Stimulated activated naive CD8-positive, alpha-beta T cell treated with anti-CD3 and anti-CD28 coated beads, Interleukin-15, amount 100 ng/mL, for 72 hours (primary cell): ENCODE measurements at regions not wholly inside any gene's neighbourhood (a gene's known extent, or its start where the extent isn't known, plus 50 kb on each side); places are given as distances from the start of the nearest gene placed in this dataset.

Experiments
- ATAC-seq: fragments of 150-1000 bp; cut with Tn5 transposase; 2 replicates; pipeline ENCODE4 v1.10.0; 2021; ENCODE audit warnings: mild to moderate bottlenecking, moderate library complexity
- DNase-seq, 2 donors: peaks; one replicate each; pipeline ENCODE4 v3.0.0; 2021 to 2022
- H3K27ac Mint-ChIP-seq, 2 donors: one replicate each; pipeline ENCODE4 v1.8.0; 2022; ENCODE audit warnings: mild to moderate bottlenecking in 2 of 2, mixed read lengths in 2 of 2, moderate library complexity in 2 of 2
- H3K27me3 Mint-ChIP-seq: one replicate; pipeline ENCODE4 v1.8.0; 2022; ENCODE audit warnings: mixed read lengths
- H3K4me1 Mint-ChIP-seq: one replicate; pipeline ENCODE4 v1.8.0; 2022; ENCODE audit warnings: mild to moderate bottlenecking, mixed read lengths
- H3K4me3 Mint-ChIP-seq, 2 donors: one replicate each; pipeline ENCODE4 v1.8.0; 2022; ENCODE audit warnings: mild to moderate bottlenecking in 2 of 2, mixed read lengths in 2 of 2, moderate library complexity in 1 of 2
- H3K9me3 Mint-ChIP-seq, 2 donors: one replicate each; pipeline ENCODE4 v1.8.0; 2022; ENCODE audit warnings: mixed read lengths in 2 of 2

DNA sequence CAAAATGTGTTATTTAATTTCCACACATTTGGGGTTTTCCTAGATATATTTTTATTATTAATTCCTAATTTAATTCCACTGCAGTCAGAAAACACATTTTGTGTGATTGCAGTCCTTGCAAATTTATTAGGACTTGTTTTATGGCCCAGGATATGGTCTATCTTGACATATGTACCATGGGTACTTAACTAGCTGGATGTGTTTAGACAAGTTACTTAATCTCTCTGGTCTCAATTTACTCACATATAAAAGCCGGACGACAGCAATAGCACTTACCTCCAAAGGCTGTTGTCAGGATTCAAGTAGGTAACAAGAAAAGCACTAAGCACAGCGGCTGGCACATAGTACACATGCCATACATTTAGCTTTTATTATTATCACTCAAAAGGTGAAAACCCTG is 118.2 kb upstream of the MSX2 start:
- peaks cover 0 to 10% of the 10 kb centered on the region in 2 donors for H3K9me3 Mint-ChIP-seq
- DNase-seq (no peak), ATAC-seq (no peak)

DNA sequence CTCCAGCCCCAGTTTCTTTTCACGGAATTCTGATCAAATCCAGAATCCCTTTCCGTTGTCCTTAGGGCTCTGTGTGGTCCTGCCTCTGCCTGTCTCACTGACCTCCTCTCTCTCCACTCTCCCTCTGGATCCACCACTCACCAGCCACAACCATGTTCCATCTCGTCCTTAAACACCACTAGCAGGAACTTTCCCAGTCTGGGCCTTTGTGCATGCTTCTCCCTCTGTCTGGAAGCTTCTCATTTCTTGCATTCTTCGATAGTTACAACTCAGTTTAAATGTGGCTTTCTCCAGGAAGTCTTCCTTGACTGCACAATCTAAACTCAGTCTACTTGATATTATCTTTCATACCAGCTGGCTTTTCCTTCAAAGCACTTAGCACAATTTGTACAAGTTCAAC is 117.7 kb upstream of the MSX2 start:
- no peak overlapping the region for H3K27ac Mint-ChIP-seq
- H3K27me3 Mint-ChIP-seq: peaks cover 14% of the 10 kb centered on the region
- peaks cover 0 to 10% of the 10 kb centered on the region in 2 donors for H3K9me3 Mint-ChIP-seq
- H3K4me1 Mint-ChIP-seq: no peaks in the 10 kb centered on the region
- H3K4me3 Mint-ChIP-seq: no peak overlapping the region
- DNase-seq (no peak), ATAC-seq (no peak)

More for the DNA sequence above, 118.2 kb upstream of the MSX2 start:
- H3K4me3 Mint-ChIP-seq: no peak overlapping the region
- peaks cover 14% of the 10 kb centered on the region for H3K27me3 Mint-ChIP-seq
- no peak overlapping the region for H3K27ac Mint-ChIP-seq
- H3K4me1 Mint-ChIP-seq: no peaks in the 10 kb centered on the region

DNA sequence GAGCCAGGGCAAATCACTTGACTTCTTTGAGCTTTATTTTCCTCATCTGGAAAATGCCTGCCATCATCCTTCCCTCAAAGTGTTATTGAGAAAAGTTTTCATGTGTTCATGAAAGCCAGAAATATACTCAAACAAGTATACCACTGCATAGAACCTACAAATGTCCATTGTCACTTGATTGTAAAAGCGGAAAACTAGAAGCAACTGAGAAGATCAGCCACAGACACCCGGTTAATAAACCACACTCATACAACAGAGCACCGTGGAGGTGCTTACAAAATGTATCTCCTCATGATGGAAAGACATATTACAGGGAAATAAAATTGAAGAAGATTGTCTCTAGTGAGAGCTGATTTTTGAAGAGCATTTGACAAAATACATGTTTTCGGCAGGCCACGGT is 117.2 kb upstream of the MSX2 start:
- DNase-seq (no peak), ATAC-seq (no peak)
- Mint-ChIP-seq H3K27me3 (peaks cover 14% of the 10 kb centered on the region), H3K9me3 (peaks cover 0 to 10% of the 10 kb centered on the region in 2 donors), H3K4me3 (no peak overlapping the region), H3K27ac (no peak overlapping the region), H3K4me1 (no peaks in the 10 kb centered on the region)

DNA sequence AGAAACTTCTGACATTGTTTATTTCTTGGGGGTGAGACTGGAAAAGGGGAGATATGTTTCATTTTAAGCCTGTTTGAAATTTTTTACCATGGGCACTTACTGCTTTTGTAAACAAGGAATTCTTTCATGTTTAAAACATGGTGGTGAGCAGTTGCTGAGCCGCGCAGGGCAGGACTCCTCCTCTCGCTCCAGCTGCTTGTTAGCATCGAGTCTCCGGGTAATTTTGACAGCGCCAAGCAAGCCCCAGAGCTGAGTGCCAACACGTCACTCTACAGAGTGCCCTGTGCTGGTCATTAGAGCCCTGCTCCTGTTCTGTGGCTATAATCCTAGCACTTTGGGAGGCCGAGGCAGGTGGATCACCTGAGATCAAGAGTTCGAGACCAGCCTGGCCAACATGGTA is 116.5 kb upstream of the MSX2 start:
- Mint-ChIP-seq H3K4me3 (no peak overlapping the region), H3K4me1 (no peaks in the 10 kb centered on the region)
- ATAC-seq: no peak

DNA sequence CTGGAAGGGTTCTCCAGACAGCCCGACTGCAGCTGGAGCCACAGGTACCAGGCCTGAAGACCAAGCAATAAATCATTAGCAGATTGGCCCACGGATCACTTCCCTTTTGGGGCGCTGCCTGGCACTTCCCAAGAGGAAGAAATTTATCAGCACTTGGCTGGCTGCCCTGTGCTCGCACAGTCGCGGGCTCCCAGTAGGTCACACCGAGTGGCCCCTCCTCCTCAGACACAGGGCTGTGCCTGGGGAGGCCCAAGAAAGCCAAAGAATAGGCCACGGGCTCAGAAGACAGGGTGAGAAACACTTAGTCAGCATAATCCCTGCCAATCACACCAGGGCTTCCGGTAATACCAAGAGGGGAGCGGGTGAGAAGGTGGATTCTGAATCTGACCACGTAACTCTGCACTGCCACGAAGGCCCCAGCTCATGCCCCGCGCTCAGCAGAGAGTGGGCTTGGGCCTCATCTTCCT is 115.7 kb upstream of the MSX2 start:
- Mint-ChIP-seq H3K27ac (no peak overlapping the region), H3K4me3 (peak overlapping the region in 1 of 2 donors; percentile 24), H3K4me1 (no peaks in the 10 kb centered on the region), H3K9me3 (peaks cover 0 to 10% of the 10 kb centered on the region in 2 donors), H3K27me3 (peaks cover 14% of the 10 kb centered on the region)
- DNase-seq (no peak), ATAC-seq (peak; percentile 66)

More for the DNA sequence above, 116.5 kb upstream of the MSX2 start:
- DNase-seq: no peak
- H3K27ac Mint-ChIP-seq: no peak overlapping the region
- H3K9me3 Mint-ChIP-seq: peaks cover 0 to 10% of the 10 kb centered on the region in 2 donors
- H3K27me3 Mint-ChIP-seq: peaks cover 14% of the 10 kb centered on the region

DNA sequence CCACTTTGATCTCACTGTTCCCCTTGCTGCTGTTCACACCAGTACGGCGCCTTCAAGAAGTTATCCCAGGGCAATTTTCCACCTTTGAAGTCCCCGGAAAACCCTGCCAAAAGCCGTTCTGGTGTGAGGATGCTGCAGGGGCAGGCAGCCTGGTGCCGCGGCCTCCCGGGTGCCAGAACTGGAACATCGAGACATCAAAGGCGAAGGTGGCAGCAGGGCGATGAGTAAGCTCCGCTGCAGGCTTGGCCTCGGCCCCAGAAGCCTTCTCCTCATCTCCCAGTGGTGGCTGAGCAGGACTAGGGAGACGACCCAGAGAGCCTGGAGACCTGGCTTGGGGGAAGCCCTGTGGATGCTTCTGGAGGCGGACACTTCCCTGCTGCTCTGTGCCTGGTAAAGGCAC is 115.3 kb upstream of the MSX2 start:
- ATAC-seq (no peak), DNase-seq (no peak)
- Mint-ChIP-seq H3K27ac (no peak overlapping the region), H3K4me1 (no peaks in the 10 kb centered on the region), H3K4me3 (no peak overlapping the region), H3K27me3 (peaks cover 14% of the 10 kb centered on the region), H3K9me3 (peaks cover 0 to 10% of the 10 kb centered on the region in 2 donors)

DNA sequence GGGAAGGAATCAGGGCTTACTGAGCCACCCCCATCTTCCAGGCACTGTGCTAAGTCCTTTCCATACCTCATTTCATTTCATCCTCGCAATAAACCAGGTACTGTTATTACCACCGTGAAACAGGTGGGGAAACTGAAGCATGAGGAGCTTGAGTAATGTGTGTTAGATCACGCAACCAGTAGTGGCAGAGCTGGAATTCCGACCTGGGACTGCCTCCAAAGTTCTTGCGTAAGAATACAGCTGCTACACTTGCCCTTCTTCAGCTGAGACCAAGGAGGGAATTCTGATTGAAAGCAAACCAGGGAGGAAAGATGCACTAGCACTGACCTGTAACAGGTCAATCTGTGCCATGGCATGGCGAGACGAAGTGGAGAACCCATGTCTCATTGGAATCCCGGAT is 113.4 kb upstream of the MSX2 start:
- H3K27ac Mint-ChIP-seq: no peak overlapping the region
- no peak overlapping the region for H3K4me3 Mint-ChIP-seq
- DNase-seq (no peak), ATAC-seq (no peak)
- H3K9me3 Mint-ChIP-seq: peaks cover 0 to 10% of the 10 kb centered on the region in 2 donors
- H3K27me3 Mint-ChIP-seq: peaks cover 14% of the 10 kb centered on the region
- H3K4me1 Mint-ChIP-seq: no peaks in the 10 kb centered on the region

DNA sequence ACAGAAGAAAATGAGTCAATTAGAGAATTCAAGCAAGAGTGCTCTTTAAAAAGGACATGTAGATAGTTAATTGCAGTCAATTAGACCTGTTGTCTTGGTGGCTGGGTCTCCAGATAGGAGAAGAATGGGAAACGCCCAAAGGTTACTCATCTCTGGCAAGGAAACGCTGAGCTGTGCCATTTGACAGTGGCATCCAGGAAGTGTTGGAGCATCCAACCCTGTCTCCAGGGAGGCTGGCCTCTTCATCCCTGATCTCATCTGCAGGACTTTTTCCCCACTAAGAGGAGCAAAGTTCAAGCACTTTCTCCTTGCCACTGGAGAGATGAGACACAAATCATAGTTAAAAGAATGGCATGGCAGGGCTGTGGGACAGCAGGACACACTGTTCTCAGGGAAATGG is 111.7 kb upstream of the MSX2 start:
- Mint-ChIP-seq H3K27ac (no peak overlapping the region), H3K9me3 (no peaks in the 10 kb centered on the region), H3K4me3 (no peak overlapping the region), H3K27me3 (no peaks in the 10 kb centered on the region), H3K4me1 (no peaks in the 10 kb centered on the region)
- no peak for ATAC-seq
- no peak for DNase-seq

DNA sequence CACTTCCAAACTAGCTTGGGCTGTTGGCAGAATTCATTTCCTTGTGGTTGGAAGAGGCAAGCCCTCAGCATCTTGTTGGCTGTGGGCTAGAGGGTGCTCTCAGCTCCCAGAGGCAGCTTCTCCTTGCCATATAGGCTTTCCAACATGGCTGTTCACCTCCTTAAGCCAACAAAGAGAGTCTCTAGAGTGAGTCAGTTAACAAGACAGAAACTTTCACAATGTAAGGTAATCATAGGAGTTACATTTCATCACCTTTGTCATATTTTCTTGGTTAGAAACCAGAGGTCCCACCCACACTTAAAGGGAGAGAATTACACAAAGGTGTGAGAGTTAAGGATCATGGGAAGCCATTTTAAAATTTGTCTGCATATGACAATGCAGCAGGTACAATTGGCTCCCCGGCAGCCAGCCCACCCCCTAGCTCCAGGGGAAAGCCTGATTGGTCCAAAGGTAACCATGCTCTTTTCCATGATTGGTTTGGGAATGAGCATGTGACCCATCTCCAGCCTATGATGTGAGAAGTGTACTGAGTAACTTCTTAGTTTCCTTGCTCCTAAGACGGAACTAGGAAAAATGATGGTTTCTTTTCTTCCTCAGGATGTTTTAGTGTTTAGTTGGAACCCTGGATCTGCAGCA is 109.8 kb upstream of the MSX2 start:
- H3K4me1 Mint-ChIP-seq: no peaks in the 10 kb centered on the region
- no peaks in the 10 kb centered on the region for H3K9me3 Mint-ChIP-seq
- no peak for ATAC-seq
- H3K27me3 Mint-ChIP-seq: peaks cover 8% of the 10 kb centered on the region
- H3K27ac Mint-ChIP-seq: no peak overlapping the region
- H3K4me3 Mint-ChIP-seq: no peak overlapping the region
- DNase-seq: no peak

DNA sequence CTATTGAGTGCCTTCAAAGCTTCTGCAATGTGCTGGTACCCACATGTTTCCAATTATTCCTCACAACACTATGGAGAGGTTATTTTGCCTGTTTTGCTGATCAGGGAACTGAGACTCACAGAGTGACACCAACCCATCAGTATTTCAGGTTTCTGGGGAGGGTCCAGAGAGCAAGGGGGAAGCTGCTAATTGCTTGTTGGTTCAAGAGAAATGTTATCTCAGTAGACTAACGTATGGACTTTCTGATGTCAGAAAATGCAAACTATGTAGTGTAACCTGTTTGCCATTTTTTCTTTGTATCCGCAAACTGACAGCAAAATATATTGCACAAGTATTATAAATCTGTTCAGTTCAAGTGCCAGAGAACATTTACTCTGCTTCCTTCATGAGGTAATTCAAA is 108.3 kb upstream of the MSX2 start:
- Mint-ChIP-seq H3K4me1 (no peaks in the 10 kb centered on the region), H3K27ac (no peak overlapping the region), H3K27me3 (peaks cover 14% of the 10 kb centered on the region), H3K9me3 (no peaks in the 10 kb centered on the region), H3K4me3 (no peak overlapping the region)
- DNase-seq: no peak
- no peak for ATAC-seq

DNA sequence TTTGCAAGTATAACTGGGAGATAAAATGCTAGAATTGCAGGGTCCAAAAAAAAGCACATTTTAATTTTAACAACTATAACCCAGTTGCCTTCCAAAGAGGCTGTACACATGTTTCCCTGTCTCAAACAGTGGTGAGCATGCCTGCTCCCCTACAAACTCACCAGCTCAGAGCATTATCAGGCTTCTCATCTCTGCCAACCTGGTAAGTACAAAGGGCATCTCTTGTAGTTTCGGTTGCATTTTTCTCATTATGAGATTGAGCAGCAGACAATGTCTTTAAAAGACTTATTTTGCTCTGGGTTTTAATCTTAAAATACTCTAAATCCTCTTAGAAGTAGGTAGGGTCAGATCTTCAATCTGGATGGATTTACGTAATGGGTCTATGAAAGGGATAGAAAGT is 107.1 kb upstream of the MSX2 start:
- Mint-ChIP-seq H3K27me3 (peaks cover 17% of the 10 kb centered on the region), H3K27ac (no peak overlapping the region), H3K4me1 (no peaks in the 10 kb centered on the region), H3K9me3 (no peaks in the 10 kb centered on the region), H3K4me3 (no peak overlapping the region)
- ATAC-seq (no peak), DNase-seq (no peak)

DNA sequence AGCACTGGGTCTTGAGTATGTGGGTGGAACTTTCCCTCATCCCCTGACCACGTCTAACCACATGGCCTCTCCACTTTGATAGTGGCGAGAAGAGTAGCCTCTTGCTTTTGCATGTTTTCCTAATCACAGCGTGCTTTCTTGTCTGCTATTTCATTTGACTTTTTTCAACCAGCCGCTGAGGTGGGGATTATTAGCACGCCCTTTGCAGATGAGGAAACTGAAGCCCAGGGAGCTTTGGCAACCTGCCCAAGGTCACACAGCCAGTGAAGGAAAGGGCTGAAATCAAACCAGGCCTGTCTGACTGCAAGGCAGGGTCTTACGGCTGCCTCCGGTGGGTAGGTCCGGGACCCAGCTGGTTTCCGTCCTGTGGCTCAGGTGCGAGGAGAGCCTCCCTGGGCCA is 106.5 kb upstream of the MSX2 start:
- H3K27ac Mint-ChIP-seq: no peak overlapping the region
- no peaks in the 10 kb centered on the region for H3K4me1 Mint-ChIP-seq
- H3K9me3 Mint-ChIP-seq: no peaks in the 10 kb centered on the region
- ATAC-seq: no peak
- no peak overlapping the region for H3K4me3 Mint-ChIP-seq
- no peak for DNase-seq
- peaks cover 17% of the 10 kb centered on the region for H3K27me3 Mint-ChIP-seq

DNA sequence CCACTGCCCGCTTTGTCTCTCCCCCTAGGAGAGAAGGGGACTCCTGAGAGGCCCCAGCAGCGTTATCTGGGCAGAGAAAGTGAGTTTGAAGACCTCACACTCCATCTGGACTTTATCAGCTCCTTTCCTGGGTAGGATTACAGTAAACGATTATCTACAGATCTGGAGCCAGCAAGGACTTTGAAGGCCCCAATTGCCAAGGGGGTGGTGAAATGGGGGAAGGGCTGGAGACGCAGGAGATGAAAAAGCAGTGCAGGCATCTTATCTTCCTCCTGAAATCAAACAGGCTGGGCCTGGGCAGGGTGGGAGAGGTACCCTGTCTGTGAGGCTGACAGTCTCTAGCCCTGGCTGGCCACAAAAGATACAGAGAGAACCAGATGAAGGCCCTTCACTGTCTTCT is 105.8 kb upstream of the MSX2 start:
- ATAC-seq (no peak), DNase-seq (no peak)
- peaks cover 17% of the 10 kb centered on the region for H3K27me3 Mint-ChIP-seq
- H3K27ac Mint-ChIP-seq: no peak overlapping the region
- H3K4me1 Mint-ChIP-seq: no peaks in the 10 kb centered on the region
- no peaks in the 10 kb centered on the region for H3K9me3 Mint-ChIP-seq
- H3K4me3 Mint-ChIP-seq: no peak overlapping the region

DNA sequence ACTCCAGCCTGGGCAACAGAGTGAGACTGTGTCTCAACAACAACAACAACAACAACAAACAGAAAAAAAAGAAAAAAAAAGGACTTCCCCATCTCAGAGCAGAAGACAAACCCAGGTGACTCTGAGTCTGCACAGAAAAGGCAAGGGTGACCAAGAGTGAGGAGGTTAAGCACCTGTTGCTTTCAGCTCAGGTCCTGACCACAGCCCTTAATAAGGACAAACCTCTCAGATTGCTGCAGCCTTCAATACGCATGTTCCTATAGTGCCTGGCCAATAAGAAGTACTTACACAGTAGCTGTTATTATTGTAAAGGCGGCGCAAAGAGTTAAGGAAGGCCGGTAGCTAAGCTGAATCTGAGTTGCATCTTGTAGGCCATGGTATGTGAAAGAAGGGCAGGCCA is 102.3 kb upstream of the MSX2 start:
- Mint-ChIP-seq H3K4me3 (no peak overlapping the region), H3K27ac (no peak overlapping the region), H3K27me3 (peaks cover 17% of the 10 kb centered on the region), H3K9me3 (no peaks in the 10 kb centered on the region), H3K4me1 (no peaks in the 10 kb centered on the region)
- DNase-seq (no peak), ATAC-seq (no peak)

DNA sequence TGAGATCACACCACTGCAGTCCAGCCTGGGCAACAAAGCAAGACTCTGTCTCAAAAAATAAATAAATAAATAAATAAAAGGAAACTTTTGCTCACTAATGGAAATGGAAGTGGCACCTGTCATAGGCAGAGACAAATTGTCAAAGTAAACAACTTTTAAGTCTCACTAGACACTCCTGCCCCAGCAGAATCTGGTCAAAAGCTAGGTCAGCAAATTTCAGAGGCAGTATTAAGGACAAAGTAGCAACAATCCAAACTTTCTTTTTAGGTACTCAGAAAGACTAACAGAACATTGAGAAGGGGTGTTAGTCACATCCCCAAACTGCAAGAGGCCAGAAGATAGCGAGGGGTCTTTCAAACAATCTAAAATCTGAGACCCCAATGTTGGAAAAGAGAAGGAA is 101.4 kb upstream of the MSX2 start:
- H3K27me3 Mint-ChIP-seq: peaks cover 17% of the 10 kb centered on the region
- no peak for ATAC-seq
- no peaks in the 10 kb centered on the region for H3K4me1 Mint-ChIP-seq
- no peaks in the 10 kb centered on the region for H3K9me3 Mint-ChIP-seq
- H3K27ac Mint-ChIP-seq: no peak overlapping the region
- H3K4me3 Mint-ChIP-seq: no peak overlapping the region
- no peak for DNase-seq

DNA sequence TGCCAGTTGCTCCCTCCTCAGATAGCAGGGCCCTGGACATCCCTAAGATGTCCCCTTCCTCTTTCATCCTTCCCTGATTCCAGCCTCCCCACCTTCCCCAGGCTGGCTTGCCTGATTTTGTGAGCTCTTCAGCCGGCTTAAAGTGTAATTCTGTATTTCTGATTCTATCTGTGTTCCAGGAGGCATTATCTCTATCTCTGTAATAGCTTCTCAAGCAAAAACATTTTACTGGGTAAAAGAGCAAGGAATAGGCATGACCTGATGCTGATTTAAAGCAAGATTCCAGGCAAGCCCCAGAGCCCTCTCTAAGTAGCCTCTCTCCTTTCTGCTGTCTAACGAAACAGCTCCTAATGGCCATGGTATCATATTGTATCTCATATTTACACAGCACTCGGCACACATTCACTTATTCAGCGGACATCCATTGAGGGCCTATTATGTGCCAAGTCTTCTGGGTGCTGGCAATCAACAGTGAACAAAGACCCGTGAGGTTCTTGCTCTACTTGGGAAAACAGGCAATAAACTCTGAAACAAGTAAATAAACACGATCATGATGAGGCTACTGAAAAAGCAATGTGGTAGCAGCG is 100.9 kb upstream of the MSX2 start:
- ATAC-seq: no peak
- Mint-ChIP-seq H3K27ac (no peak overlapping the region), H3K4me3 (no peak overlapping the region), H3K4me1 (no peaks in the 10 kb centered on the region), H3K27me3 (peaks cover 17% of the 10 kb centered on the region), H3K9me3 (no peaks in the 10 kb centered on the region)
- no peak for DNase-seq
